Endometrium (tissue), 2 donors: ENCODE measurements at regions not wholly inside any gene's neighbourhood (a gene's known extent, or its start where the extent isn't known, plus 50 kb on each side); places are given as distances from the start of the nearest gene placed in this dataset.

Experiments used
- FAIRE-seq: peaks from 2 replicates; lab custom pipeline; 2012; peaks lifted over from hg19 to GRCh38; lab: Jason Lieb, UNC
- donor health status: control.
- donor health status: control.

- no peak for FAIRE-seq
Measured at GRCh38 chr2:152971685-152972084, 253.3 kb downstream of the ARL6IP6 start.

GRCh38 chr2:152962446-152962845 lies 244.0 kb downstream of the ARL6IP6 start:
- no peak for FAIRE-seq

- FAIRE-seq = no peak
Measured at GRCh38 chr2:152961351-152961750, 242.9 kb downstream of the ARL6IP6 start.

GRCh38 chr2:152950126-152950525 lies 231.7 kb downstream of the ARL6IP6 start:
- FAIRE-seq = no peak

GRCh38 chr2:152944099-152944498 lies 225.7 kb downstream of the ARL6IP6 start:
- no peak for FAIRE-seq

GRCh38 chr2:152942940-152943440 lies 224.6 kb downstream of the ARL6IP6 start:
- FAIRE-seq = no peak

- FAIRE-seq = no peak
Measured at GRCh38 chr2:152930501-152930900, 212.1 kb downstream of the ARL6IP6 start.

GRCh38 chr2:152929628-152930027 lies 211.2 kb downstream of the ARL6IP6 start:
- FAIRE-seq = no peak

- FAIRE-seq = no peak
Measured at GRCh38 chr2:152925547-152926448, 207.4 kb downstream of the ARL6IP6 start.

GRCh38 chr2:152924722-152925121 lies 206.3 kb downstream of the ARL6IP6 start:
- no peak for FAIRE-seq

GRCh38 chr2:152924219-152924618 lies 205.8 kb downstream of the ARL6IP6 start:
- FAIRE-seq = no peak

- FAIRE-seq = no peak
Measured at GRCh38 chr2:152920846-152921245, 202.4 kb downstream of the ARL6IP6 start.

GRCh38 chr2:152910970-152911369 lies 192.6 kb downstream of the ARL6IP6 start:
- no peak for FAIRE-seq

- no peak for FAIRE-seq
Measured at GRCh38 chr2:152907046-152907445, 188.6 kb downstream of the ARL6IP6 start.

- FAIRE-seq = no peak
Measured at GRCh38 chr2:152894051-152894450, 175.6 kb downstream of the ARL6IP6 start.

- FAIRE-seq = no peak
Measured at GRCh38 chr2:152890736-152891135, 172.3 kb downstream of the ARL6IP6 start.

GRCh38 chr2:152883951-152884487 lies 165.6 kb downstream of the ARL6IP6 start:
- FAIRE-seq = no peak

- FAIRE-seq = no peak
Measured at GRCh38 chr2:152881527-152881926, 163.1 kb downstream of the ARL6IP6 start.

GRCh38 chr2:152879275-152879674 lies 160.9 kb downstream of the ARL6IP6 start:
- FAIRE-seq = no peak

- no peak for FAIRE-seq
Measured at GRCh38 chr2:152875701-152876695, 157.6 kb downstream of the ARL6IP6 start.

- no peak for FAIRE-seq
Measured at GRCh38 chr2:152874955-152875354, 156.5 kb downstream of the ARL6IP6 start.

GRCh38 chr2:152870239-152870638 lies 151.8 kb downstream of the ARL6IP6 start:
- FAIRE-seq = no peak
